GM21423 (cell line): ENCODE measurements at regions not wholly inside any gene's neighbourhood (a gene's known extent, or its start where the extent isn't known, plus 50 kb on each side); places are given as distances from the start of the nearest gene placed in this dataset.

Experiments
- ATAC-seq: cut with Tn5 transposase; IDR thresholded peaks from one replicate; pipeline ENCODE4 v1.9.1; 2021; ENCODE audit warnings: mild to moderate bottlenecking, moderate library complexity; ENCODE audit not compliant: unreplicated experiment

GRCh38 chr4:123913598-123913997, 517.0 kb downstream of the SPRY1 start:
- ATAC-seq, result no peak

- ATAC-seq, result no peak
These were observed 520.2 kb downstream of the SPRY1 start for GRCh38 chr4:123916821-123917220.

GRCh38 chr4:123919576-123920098, 523.0 kb downstream of the SPRY1 start:
- ATAC-seq, result no peak

- no peak for ATAC-seq
These were observed 524.7 kb downstream of the SPRY1 start for GRCh38 chr4:123921339-123921738.

GRCh38 chr4:123922847-123923246, 526.3 kb downstream of the SPRY1 start:
- no peak for ATAC-seq

- ATAC-seq, result no peak
These were observed 527.9 kb downstream of the SPRY1 start for GRCh38 chr4:123924536-123924935.

- no peak for ATAC-seq
These were observed 533.0 kb downstream of the SPRY1 start for GRCh38 chr4:123929565-123929964.

GRCh38 chr4:123930996-123931395, 534.4 kb downstream of the SPRY1 start:
- no peak for ATAC-seq

GRCh38 chr4:123934096-123934495, 537.5 kb downstream of the SPRY1 start:
- no peak for ATAC-seq

GRCh38 chr4:123936621-123937043, 540.0 kb downstream of the SPRY1 start:
- ATAC-seq, result no peak

- no peak for ATAC-seq
These were observed 541.0 kb downstream of the SPRY1 start for GRCh38 chr4:123937581-123937980.

- no peak for ATAC-seq
These were observed 543.0 kb downstream of the SPRY1 start for GRCh38 chr4:123939621-123940020.

GRCh38 chr4:123940604-123941003, 544.0 kb downstream of the SPRY1 start:
- ATAC-seq, result no peak

GRCh38 chr4:123941306-123941705, 544.7 kb downstream of the SPRY1 start:
- ATAC-seq, result no peak

- no peak for ATAC-seq
These were observed 547.4 kb downstream of the SPRY1 start for GRCh38 chr4:123943976-123944375.

GRCh38 chr4:123945301-123945700, 548.7 kb downstream of the SPRY1 start:
- no peak for ATAC-seq

- no peak for ATAC-seq
These were observed 553.9 kb downstream of the SPRY1 start for GRCh38 chr4:123950530-123950929.

GRCh38 chr4:123952530-123953274, 556.1 kb downstream of the SPRY1 start:
- no peak for ATAC-seq

GRCh38 chr4:123953566-123953965, 557.0 kb downstream of the SPRY1 start:
- ATAC-seq, result no peak

GRCh38 chr4:123954220-123954619, 557.6 kb downstream of the SPRY1 start:
- no peak for ATAC-seq

GRCh38 chr4:123955167-123955800, 558.7 kb downstream of the SPRY1 start:
- no peak for ATAC-seq

GRCh38 chr4:123956204-123956603, 559.6 kb downstream of the SPRY1 start:
- ATAC-seq, result no peak
